Activated T-cell treated with anti-CD3 and anti-CD28 coated beads for 24 hours (primary cell): ENCODE measurements at regions not wholly inside any gene's neighbourhood (a gene's known extent, or its start where the extent isn't known, plus 50 kb on each side); places are given as distances from the start of the nearest gene placed in this dataset.

ENCODE experiments used
- DNase-seq: peaks from one replicate; pipeline ENCODE4 v3.0.0-alpha.2; 2020; ENCODE audit warnings: low read depth

DNA sequence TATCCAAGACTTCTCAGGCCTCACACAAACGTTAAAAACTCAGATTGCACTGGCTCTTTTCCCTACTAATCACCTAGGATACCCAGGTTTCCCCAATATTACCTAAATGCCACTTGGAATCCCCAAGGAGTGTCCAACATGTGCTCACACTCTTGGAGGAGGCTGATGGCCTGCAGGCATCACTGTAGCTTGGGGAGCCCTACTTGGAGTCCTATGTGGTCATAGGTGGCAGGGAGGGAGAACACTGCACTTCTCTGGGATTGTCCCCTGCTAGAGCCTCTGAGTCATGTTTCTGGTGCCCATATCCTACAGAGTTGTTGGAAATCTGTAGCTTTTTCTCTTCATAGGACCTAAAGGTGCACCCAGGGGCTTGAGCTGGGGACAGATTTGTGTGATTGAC lies 433.7 kb downstream of the ARHGEF28 start:
- DNase-seq = no peak

DNA sequence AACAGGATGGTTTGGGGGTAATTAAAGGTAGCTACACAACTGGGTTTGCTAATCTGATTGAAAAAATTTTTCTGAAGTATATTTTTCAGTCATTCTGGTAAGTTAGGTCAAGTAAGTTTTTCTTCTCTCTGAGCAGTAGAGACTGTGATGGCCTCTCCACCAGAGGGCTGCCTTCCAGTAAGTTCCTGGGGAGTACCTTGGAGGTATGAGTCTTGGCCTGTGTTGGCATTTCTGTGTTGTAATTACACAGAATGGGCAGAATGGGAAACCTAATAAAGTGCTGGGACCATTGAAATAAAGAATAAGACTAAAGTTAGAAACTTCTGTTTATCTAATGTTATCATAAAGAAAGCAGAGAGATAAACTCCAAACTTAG lies 430.8 kb downstream of the ARHGEF28 start:
- no peak for DNase-seq

DNA sequence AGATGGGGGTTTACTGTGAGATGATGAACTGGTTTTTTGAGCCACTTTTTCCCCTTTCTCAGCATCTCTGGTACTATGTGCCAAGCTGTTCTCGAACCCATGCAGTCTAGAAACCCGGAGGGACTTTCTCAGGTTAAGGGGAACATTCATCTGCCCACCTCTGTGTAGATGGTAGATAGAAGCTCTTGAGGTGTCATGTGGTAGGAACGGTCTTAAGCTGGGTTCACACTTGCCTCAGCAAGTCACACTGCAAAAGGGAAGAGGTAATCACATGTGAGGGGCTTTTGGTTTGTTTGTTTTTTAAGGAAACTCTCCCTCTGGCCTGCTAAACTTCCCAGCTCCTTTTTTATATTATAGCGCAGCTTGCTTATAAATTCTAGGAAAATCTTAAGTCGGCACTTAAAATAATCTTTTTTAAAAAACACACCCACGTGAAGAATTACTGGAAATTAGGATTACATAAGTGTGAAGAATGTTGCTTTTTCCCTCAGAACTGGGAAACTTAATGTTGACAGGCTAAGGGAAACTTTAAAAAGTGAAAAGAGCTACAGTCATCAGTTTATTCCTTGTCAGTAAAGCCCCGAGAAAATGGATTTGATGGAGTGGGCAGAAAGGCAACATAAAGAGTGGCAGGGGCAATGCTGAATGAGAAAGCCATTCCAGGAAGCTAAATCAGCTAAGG lies 430.3 kb downstream of the ARHGEF28 start:
- no peak for DNase-seq

GRCh38 chr5:74055486-74056106 lies 429.6 kb downstream of the ARHGEF28 start:
- no peak for DNase-seq

DNA sequence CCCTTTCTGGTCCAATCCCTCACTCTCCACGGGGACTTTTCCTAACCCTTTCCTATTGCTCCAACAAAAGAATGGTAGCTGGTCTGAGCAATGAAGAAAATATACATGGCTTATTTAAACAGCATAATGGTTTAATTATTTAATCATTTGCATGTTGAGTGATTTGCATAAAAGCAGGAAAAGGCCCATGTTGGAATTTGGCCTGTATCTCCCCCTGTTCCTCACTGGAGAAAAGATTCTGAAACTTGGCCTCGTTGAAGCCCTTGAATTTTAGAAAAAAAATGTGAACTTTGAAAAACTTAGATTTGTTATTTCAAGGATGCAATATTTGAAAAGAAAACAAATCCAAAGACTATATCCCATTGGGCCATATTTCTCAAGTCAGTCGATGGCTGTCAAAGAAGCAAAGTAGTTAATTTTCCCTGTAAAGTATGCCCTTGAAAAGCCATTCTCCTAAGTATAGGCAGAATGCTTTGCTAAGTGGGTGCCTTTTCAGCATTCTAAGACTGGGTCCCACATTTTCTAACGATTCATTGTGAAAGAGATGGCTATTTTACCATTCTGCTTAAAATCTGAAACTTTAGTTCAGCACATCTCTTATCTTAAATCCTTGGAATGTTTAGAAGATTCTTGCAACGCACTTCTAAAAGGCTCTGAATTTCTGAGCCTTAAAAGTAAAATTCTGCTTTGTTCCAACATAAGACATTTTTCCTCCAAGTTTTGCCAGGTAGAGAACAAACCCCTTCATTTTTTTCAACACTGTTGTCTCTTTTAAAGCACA lies 428.8 kb downstream of the ARHGEF28 start:
- DNase-seq = no peak

- no peak for DNase-seq
These were observed 428.1 kb downstream of the ARHGEF28 start for GRCh38 chr5:74054139-74054538.

DNA sequence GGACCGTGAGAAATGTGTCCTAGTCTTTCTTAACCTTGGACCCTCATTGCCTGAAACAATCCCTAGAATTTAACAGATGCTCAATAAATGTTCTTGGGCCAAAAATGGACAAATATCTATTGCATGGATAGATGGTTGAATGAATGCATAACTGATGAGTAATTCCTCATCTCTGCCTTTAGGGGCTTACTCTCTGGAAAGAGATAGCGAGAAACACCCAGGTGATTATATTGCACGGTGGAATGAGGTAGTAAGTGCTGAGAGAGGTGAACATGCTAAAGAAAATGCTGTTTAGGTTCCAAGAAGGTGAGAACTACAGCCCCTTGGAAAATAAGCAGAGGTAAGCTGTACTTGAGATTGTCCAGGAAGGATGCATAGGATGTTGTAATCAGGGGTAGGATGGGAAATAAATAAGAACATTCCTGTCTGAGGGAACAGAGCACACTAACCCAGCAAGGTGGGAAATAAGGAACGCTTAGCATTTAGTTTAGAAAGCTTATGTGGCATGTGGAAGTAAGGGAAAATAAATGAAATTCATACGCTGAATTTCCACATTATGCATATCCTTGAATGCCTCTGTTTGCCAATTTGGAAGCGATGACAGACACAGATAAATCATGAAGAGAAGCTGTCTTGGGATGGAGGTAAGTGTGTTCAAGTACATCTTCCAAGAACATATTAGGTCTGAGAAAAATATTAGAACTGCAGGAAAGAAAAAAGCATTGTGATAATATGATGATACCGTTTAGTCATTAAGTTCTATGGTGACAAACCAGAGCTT lies 426.6 kb downstream of the ARHGEF28 start:
- no peak for DNase-seq

DNA sequence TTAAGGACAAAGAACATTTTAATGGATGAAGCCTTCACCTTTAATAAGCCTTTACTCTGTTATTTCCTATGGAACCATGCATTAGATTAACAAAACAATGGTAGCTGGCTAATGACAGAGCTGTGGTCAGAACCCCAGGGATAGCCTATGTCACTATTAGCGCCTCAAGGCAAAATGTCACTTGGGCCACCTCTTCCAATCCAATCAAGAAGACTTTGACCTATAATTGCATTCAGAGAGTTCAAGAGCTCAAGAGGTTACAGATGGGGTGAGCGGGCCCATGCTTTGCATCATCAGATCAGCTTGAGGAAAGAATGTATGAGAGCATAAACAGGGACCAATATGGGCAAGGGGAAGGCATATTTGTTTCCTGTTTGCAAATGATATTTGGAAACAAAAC lies 425.1 kb downstream of the ARHGEF28 start:
- DNase-seq = no peak

DNA sequence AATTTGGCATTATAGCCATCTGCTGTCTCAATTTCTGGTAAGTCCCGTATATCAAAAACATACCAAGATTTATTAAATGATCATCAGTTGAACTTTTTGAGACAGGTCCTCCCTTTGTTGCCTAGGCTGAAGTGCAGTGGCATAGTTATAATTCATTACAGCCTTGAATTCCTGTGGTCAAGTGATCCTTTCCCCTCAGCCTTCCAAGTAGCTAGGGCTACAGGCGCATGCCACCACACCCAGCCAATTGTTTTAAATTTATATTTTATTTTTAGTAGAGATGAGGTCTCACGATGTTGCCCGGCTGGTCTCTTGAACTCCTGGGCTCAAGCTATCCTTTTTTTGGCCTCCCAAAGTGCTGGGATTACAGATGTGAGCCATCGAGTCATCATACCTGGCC lies 418.9 kb downstream of the ARHGEF28 start:
- DNase-seq = no peak

GRCh38 chr5:74042959-74043358 lies 417.0 kb downstream of the ARHGEF28 start:
- no peak for DNase-seq

DNA sequence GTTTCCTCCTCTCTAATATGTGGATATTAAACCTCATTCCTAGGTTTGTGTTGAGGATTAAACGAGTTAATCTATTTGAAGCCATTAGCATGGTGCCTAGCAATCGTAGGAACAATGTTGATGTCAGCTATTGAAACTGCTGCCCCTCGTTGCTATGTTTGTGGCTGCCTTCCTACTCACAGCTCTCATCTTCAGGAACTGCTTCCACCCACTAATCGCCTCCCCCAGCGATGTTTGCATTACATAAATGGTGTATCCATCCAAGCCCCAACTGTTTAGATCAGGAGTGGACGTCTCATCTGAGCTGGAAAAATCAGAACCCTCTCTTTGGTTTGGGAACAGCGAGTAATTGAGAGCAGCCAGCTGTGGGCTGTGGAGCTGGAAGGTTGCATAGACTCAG lies 416.6 kb downstream of the ARHGEF28 start:
- DNase-seq = no peak

GRCh38 chr5:74041913-74042312 lies 415.9 kb downstream of the ARHGEF28 start:
- no peak for DNase-seq

DNA sequence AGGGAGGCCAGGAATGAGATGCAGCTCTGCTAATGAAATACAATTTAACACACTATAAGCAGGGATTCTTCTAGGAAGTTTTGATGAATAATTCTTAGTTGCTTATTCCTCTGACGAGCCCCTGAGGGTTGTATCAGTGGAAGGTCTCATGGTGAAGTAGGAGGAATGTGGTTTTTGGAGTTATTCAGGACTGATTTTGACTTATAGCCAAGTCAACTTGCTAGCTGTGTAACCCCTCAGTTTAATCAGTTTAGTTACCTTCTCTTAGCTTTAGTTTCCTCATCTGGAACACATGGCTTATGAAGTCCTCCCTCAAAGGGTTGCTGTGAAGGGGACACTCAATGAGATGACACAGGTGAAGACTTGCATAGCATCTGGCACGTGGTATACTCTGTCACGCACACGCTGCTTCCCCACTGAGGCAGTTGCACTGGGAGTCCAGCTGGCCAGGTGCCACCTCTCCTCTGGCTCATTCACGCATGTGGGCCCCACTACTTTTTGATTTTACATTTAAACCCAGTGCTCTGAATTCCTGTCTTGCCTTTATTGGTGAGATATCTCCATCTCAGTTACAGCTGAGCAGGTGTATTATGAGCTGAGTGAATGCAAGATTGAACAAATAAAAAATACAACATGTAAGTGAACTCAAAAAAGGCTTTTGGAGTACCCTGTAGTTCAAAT lies 415.0 kb downstream of the ARHGEF28 start:
- no peak for DNase-seq

GRCh38 chr5:74040065-74040551 lies 414.1 kb downstream of the ARHGEF28 start:
- no peak for DNase-seq

DNA sequence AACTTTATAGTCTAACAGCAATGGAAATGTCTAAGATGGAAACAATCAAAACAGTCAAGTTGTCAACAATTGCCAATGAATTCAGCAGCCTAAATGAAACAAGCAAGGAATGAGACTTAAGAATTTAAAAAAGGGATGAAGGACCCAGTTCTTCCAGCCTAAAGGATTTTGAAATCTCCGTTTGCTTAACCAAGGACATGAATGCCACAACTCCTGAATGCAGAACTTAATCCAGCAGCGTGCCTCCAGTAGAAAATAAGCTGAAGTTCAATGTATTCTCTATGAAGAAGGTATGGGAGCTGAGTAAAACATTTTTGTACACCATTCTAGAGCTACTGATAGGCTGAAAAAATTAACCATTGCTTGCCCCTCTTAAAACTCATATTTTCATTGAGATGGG lies 411.3 kb downstream of the ARHGEF28 start:
- DNase-seq = no peak

DNA sequence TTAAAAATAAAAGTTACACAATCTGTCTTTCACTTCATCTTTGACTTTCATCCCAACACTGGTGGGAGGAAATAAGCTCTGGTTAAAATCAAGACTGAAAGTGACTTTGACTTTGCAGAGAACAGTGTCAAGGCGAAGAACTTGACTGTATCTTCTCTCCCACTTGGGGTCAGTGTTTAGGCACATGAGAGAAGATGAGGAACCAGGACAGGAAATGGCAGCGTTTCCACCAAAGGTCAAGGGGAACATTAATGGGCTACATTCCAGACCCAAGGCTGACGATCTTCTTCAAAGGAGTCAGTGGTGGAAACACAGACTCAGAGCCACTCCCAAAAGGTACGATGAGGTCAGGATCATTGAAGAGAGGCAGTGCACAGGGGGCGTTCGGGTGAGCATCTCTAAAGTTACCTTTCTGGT lies 409.5 kb downstream of the ARHGEF28 start:
- DNase-seq = no peak

GRCh38 chr5:74034733-74035132 lies 408.7 kb downstream of the ARHGEF28 start:
- no peak for DNase-seq

GRCh38 chr5:74032617-74033016 lies 406.6 kb downstream of the ARHGEF28 start:
- DNase-seq = no peak

DNA sequence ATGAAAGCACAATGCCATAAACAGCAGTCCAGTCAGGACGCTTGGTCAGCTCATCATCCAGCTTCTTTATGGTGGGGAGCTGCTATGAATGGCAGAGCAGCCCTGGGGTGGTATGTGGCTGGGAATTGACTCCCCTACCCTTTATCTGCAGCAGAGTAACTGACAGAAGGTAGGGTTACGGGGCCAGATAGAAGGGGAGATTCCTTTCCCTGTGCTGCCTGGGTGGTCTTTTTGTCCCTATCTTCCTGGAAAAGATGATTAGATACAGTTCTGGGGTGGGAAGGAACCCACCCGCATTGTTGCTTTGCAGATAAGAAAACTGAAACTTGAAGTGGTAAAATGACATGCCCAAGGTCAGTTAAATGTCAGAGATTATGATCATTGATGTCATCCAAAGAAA lies 405.5 kb downstream of the ARHGEF28 start:
- no peak for DNase-seq

DNA sequence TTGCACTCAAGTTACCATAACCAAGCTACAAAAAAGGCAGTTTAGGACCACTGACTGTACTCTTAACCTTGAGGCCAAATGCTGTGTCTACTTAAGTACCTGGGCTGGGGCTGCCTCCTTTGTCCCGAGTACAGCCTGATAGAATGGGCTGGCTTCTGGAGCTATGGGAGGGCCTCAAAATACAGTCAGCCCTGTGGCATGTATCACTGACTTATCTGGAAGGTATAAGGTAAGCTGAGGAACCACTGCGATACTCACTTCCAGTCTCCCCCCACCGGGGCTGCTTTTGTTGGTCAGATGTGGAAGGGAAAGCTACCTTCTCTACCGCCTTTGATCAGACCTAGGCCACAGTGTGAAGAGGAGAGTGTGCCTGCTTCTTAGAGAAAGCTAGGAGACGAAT lies 404.8 kb downstream of the ARHGEF28 start:
- no peak for DNase-seq

- DNase-seq = no peak
These were observed 404.4 kb downstream of the ARHGEF28 start for GRCh38 chr5:74030371-74030770.

GRCh38 chr5:74028976-74029375 lies 403.0 kb downstream of the ARHGEF28 start:
- no peak for DNase-seq
